Stimulated activated CD4-positive, alpha-beta T cell treated with anti-CD3 and anti-CD28 coated beads, Interleukin-2, amount 100 ng/mL, for 4 hours (primary cell): ENCODE measurements at regions not wholly inside any gene's neighbourhood (a gene's known extent, or its start where the extent isn't known, plus 50 kb on each side); places are given as distances from the start of the nearest gene placed in this dataset.
"Not testable (repeated sequence)": the region's sequence is repeated elsewhere in the genome, so short reads cannot be mapped to it uniquely, and the experiment has no call there.

Source experiments
- DNase-seq: peaks from one replicate; pipeline ENCODE4 v3.0.0-alpha.2; 2020; ENCODE audit warnings: low read depth

DNA sequence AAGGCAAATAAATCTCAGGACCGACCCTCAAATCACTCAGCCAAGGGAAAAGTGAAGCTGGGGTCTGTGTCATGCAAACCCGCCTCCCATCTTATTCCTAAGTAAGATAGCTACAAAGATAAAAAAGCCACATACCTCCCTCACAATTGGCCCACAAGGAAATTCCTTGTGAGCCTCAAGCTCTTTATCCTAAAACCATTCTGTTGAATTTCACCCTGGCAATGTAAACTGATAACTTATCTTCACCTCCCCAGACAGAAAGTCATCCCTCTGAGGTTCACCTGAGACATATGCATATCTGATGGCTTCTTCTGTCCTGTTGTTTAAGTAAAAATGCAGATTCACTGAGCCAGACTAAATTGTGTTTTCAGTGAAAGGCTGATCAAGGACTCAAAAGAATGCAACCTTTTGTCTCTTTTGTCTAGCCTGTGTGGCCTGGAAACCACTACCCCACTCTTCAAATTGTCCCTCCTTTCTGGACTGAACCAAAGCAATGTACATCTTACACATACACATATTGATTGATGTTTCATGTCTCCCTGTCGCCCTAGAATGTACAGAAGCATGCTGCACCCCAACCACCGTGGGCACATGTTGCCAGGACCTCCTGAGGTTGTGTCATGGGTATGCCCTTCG is 91.3 kb downstream of the MFAP3L start:
- DNase-seq: no peak

DNA sequence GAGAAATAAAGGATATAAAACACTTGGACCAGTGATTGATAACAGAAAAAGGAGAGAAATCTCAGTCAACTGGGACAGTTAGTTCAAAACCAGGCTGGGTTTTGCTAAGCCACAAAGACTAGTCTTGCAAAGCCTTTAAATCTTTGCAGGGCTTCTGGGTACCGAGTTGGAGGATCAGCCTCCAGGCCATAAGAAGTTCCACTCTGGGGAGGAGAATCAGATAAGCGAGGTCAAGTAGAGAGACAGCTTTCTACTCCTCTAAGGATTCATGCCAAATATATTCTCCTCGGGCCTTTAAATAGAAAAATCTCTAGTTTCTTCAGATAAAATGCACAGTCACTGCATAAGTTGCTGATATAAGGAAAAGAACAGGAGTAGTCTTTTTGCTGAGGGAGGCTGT is 92.7 kb downstream of the MFAP3L start:
- DNase-seq: no peak

DNA sequence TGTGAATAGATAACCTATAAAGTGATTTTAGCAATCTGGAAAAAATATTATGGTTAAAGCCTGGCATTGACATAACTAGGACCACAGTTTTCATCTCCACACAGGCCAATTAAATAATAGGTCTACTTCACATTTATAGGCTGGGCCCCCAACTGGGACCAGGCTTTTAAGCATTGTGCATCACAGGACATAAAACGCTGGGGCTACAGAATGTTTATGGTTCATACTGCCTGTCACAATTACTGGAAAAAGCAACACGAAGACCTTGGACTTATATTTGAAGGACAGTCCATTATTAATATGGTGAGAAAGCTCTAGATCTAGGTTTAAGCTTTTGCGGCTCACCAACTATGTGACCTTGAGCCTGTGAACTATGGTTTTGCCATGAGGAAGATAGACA is 94.2 kb downstream of the MFAP3L start:
- DNase-seq: no peak

DNA sequence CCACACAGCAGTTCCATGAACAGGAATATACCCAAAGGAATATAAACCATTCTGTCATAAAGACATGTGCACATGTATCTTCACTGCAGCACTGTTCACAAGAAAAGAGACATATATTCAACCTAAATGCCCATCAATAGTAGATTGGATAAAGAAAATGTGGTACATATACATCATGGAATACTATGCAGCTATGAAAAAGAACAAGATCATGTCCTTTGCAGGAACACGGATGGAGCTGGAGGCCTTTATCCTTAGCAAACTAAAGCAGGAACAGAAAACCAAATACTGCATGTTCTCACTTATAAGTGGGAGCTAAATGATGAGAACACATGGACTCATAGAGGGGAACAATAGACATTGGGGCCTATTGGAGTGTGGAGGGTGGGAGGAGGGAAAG is 95.4 kb downstream of the MFAP3L start:
- DNase-seq: not testable (repeated sequence)

DNA sequence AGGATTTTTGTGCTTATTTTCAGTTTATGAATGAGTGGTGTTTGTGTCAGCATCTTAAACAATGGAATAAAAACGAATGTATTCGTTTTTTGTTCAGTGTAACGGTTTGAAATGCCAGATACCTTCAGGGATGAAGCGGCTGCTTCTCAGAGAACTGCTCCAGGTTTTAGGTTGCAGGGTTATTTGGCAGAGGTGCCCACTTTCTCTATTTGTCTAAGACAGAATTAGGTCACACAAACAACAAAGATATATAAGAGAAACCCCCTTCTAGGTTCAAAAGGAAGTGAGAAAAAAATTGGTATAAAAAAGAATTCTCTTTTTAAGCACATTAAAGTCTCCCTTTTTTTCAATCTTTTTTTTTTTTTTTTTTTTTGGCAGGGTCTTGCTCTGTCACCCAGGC is 98.9 kb downstream of the MFAP3L start:
- no peak for DNase-seq

DNA sequence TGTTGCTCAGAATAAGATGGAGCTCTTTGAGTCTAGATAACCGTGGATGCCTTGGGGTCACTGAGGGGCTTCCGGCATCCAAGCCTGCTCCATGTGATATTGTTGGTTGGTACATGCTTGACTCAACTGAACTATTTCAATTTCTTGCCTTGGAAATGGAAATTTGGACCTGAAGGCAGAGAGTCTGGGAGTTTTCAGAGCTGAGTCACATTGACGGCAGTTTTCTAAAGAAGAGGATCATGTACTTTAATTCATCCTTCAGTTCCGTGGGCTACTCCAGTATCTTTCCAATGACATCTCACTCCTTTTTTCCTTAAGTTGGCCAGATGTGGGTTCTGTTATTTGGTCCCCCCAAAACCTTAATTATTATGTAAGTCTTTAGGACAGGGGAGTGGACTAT is 100.5 kb downstream of the MFAP3L start:
- DNase-seq: no peak

DNA sequence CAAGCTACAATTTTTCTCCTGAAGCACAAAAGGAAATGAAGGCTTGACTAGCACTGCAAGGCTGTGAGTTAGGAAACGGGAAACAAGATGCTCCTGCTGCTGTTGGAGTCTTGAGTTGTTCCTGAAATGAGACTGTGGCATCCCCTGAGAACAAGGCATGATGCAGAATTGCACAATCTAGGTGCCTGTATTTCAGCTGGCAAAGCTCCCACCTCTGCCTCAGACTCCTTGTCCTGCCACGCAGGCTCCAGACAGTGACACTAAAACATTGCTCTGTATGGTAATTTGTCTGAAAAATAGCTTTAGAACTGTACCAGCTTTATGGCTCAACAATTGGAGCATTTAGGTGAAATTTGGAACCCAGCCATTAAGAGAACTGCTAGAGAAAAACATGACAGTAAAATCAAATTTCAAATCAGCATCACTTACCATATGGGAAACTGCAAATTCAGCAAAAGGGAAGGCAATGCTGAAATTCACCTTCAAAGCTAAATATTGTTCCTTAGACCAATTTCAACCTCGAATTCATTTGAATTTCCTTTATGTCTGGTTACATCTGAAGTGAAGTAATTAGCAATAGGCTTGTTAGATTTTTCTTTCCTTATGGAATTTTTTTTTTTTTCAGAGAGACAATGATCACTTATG is 103.4 kb downstream of the MFAP3L start:
- DNase-seq: no peak

DNA sequence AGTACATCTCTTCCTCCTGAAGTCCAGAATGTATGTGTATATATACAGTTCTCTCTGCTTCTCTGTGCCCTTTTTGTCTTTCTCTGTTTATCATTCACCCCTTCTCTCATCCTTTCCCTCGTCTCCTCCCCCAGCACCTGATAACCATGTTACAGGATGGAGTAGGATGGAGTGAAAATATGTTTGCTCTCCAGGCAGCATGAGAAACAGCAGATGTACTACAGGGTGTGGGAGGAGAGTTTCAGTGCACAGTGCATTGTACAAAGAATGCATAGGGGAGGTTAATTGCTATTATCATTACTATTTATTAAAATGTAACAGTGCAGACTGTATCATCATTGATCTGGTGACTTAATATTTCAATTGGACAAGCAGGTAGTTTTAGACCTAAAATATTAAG is 104.5 kb downstream of the MFAP3L start:
- no peak for DNase-seq

DNA sequence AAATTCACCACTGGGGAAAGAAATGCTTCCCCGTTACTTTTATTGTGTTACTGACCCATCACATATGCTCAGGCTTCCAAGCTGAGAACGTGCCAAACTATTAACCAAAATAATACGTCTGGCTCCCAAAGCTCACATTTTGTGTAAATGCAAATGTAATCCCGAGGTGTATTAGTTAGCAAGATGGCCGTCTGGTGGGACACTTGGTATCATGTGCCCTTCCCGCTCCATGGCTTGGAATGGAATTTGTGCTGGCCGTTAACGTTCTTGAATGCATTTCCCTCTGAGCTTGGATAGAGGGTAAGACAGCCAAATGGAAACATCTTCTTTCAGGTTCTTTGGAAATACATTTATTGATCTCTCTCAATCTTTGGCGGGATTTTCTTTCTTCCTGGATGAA is 105.0 kb downstream of the MFAP3L start:
- no peak for DNase-seq

DNA sequence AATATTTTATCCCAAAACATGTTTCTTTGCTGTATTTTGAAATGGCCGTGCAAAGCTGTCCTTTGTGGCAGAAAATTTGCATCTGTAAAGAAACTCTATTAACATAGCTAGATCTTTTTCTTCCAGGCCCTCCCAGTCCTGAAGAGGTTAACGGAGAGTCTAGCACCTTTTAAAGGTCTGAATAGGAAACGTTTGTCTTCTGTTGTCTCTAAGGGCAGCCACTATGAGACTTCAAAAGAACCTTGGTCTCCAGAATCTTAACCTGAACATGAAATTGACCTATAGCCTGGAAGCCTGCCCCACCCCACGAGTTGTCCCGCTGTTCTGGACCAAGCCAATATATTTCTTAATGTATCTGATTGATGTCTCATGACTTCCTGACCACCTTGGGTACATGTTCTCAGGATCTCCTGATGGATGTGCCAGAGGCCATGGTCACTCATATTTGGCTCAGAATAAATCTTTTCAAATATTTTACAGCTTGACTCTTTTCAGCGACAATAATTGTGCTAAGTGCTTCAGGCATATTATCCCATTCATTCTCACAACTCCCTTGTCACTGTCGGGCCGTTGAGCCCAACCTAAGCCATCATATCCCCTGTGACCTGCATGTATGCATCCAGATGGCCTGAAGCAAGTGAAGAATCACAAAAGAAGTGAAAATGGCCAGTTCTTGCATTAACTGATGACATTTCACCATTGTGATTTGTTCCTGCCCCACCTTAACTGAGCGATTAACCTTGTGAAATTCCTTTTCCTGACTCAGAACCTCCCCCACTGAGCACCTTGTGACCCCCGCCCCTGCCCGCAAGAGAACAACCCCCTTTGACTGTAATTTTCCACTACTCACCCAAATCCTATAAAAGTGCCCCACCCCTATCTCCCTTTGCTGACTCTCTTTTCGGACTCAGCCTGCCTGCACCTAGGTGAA is 106.7 kb downstream of the MFAP3L start:
- DNase-seq: not testable (repeated sequence)

DNA sequence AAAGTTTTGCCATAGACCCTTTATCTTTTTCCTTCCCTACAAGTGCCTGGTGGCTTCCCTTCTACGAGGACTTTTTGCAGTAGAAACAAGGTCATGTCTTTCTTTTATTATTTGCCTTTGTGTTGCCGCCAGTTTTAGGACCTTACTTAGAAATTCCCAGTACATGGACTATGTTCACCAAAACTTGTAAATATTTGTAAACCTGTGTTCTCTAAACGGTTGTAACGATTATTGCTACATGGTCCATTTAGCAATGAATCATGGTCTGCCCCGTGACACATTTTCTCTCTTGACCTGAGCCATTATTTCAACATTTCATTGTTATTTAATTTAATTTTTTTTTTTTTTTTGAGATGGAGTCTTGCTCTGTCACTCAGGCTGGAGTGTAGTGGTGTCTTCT is 110.7 kb downstream of the MFAP3L start:
- DNase-seq: no peak

DNA sequence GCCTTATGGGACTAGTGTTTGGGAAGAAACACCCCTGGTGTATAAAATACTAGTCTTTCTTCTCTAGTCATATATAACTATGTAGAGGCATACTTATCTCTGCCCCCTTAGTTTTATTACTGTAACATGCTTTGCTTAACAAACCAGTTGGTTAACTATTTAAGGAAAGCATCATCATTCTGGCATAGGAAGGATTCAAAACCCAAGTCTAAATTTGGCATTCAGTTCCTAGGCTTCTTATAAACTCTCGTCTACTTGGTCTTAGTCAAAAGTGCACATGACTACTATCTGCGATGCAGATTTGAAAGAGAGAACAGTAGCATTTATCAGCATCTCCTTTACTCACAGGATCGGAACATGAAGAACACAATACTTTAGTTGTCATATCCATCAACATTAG is 111.3 kb downstream of the MFAP3L start:
- DNase-seq: no peak

DNA sequence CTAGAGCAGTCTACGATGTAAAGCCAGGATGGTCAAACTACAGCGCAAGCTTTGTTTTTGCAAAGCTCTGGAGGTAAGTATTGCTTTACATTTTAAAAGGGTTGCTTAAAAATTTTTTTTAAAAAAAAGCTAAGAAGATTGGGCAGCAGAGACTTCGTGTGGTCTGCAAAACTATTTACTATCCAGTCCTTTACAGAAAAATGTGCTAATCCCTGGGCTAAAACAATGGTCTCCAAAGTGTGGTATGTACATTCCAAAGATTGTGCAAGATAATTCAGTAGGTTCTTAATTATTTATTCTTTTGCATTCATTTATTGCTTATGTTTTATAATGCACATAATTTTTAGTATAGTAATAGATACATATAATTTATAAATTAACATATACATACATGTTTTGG is 113.2 kb downstream of the MFAP3L start:
- no peak for DNase-seq

DNA sequence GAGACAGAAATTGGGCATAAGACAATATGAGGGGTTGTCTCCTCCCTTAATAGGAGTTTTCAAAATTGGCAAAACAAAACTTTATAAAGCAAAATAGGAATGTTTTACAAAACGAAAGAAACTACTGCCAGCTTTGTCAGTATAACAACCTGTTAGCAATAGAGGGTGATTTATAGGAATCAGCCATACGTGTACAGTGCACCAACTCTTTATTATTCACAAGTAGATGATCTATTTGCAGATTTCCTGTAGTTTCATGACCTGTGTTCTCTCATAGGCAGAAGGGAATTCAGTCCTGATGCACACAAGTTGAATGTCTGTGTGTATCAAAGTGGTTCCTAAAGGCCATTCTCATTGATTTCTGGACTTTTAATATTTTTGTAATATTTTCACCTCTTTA is 116.3 kb downstream of the MFAP3L start:
- DNase-seq: no peak

DNA sequence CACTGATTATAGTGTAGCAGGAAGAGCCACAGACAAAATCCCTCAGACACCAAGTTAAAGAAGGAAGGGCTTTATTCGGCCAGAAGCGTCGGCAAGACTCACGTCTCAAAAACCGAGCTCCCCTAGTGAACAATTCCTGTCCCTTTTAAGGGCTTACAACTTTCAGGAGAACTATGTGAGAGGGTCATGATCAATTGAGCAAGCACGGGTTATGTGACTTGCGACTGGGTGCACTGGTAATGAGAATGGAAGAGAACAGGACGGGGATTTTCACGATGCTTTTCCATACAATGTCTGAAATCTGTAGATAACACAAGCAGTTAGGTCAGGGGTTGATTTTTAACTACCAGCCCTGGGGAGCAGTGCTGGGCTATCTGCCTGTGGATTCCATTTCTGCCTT is 116.7 kb downstream of the MFAP3L start:
- no peak for DNase-seq

DNA sequence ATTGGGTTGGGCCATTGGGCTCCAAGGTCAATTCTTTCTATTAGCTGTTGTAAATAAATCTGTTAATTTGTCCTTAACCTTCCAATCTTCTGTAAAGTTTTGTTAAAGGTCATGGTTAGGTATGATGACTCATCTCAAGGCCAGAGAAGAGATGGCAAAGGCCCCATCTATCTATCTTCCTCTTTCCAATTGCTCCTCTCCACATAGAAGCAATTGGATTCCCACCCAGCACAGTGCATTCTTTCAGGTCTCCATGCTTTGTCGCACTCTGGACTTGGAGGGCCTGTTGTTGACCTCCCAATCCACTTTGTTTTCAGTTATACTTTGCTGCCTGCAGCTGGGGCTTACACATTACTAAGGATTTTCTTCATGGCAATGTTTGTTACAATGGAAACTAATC is 118.5 kb downstream of the MFAP3L start:
- DNase-seq: no peak

DNA sequence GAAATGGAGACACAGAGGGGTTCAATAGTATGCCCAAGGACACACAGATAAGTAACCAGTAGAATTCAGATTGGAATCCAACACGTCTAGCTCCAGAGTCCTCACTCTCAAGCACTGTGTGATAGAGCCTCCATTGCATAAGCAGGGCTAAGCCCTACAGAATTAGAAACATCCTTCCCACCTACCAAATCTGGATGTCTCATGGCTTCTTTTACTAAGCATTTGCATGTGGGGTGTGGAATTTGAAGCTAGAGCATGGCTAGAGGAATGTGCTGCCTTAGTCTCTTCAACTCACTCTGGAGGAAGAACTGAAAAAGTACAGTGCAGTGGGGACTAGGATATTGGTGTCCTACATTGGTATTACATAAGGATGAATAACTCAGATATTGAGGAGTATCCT is 119.4 kb downstream of the MFAP3L start:
- no peak for DNase-seq

DNA sequence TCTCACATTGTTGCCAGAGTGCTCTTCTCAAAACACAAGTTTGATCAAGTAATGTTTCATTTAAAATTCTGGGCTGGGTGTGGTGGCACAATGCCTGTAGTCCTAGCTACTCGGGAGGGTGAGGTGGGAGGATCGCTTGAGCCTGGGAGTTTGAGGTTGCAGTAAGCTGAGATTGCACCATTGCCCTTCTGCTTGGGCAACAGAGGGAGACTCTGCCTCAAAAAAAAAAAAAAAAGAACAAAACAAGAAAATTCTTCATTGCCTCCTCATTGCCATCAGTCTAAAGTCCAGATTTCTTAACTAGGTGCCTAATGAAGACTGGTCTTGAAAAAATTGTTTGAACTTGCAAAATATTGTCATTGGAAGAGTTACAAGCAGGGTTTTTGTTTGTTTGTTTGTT is 120.1 kb downstream of the MFAP3L start:
- no peak for DNase-seq

DNA sequence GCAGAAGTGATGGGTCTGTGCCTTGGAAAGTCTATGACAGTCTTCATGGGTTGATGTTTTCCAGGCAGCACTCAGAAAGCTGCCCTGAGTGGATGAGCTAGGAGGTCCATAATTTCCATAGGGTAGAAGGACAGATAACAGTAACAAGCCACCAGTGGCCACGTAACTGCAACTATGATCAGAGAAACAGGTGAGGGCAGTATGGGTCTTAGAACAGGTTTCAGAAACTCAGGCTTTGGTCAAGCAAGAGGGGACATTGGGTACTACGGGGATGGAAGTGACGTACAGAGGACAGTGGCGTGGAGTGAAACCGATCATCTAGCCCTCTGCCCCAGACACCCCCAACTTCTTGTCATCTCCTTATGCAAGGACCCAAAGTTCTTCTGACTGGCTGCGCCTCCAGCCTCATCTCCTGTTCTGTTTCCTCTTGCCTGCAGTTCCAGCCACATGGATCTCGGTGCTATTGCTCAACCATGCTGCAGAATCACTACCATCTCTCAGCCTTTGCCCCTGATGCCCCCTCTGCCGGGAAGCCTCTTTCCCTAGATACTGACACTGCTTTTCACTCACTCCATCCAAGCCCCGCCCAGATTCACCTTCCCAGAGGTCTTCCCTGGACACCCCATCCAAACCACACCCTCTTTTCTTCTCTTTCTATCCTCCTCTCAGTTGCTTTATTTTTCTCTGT is 123.4 kb downstream of the MFAP3L start:
- no peak for DNase-seq

DNA sequence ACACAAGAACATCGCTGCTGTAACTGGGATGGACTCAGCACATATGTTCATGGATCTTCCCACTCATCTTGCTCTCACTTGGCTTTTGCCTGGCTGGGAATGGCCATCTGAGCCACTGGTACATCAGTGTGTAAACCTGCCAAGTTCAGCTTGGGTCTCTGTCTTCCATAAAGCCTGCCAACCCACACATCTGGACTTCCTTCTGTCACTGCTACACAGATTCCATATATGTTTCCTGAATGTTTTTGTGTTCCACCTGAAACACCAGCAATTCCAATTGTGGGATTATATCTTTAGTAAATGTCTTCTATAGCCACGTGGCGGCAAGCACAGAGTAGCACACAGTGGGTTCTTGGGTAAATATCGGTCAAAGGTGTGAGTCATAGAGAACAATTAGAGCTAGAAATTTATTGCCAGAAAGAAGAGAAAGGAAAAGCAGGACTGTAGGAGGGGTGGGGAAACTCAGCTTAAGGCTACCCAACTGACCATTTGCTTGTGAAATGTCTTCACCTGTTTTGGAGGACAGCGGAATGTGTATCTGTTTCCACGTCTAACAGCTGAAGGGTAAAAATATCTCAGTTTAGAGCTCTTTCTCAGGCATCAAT is 125.9 kb downstream of the MFAP3L start:
- no peak for DNase-seq

DNA sequence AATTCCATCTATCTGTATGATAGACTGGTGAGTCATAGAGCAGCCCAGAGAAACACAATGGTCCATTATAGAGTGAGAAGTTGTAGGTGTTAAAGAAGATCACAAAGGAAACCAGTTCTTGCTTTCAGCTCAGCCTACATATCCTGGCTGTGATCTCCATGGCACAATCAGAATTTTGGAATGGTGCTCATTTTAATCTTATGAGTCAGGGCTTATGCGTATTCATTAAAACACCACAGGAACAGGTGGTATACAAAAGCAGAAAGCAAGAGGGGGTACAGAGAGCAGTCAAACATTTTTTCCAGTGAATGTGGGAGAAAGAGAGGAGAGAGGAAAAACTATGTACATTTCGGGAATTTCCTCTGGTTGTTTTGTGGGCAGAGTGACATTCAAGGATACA is 126.9 kb downstream of the MFAP3L start:
- DNase-seq: no peak

DNA sequence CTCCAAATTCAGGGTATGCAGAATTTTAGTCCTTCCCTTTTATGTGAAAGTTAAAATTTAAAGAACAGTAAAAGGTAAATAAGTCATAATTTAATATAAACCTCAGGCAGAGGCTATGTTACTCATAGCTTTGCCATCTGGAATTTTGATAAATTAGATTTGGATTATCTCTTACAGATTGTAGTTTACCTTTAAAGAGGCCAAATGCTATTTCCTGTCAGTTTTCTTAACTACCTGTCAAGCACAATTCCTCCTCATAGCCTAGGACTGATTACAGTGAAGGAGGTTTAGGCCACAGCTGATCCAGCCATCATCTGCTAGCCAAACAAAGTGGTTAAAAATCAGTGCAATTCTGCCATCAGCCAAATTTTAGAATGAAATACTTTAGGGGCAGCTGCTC is 128.1 kb downstream of the MFAP3L start:
- DNase-seq: no peak
